ENCODE measurements at regions not wholly inside any gene's neighbourhood (a gene's known extent, or its start where the extent isn't known, plus 50 kb on each side); places are given as distances from the start of the nearest gene placed in this dataset.

- intact Hi-C loops (cut with micrococcal nuclease) = no loop called here
- TF ChIP-seq POLR2A (IDR thresholded peaks at IDR 0.05; ENCODE audit: low read depth, low read length) = no peak
- TF ChIP-seq GATA2 (IDR thresholded peaks at IDR 0.05; ENCODE audit: insufficient read depth, insufficient read length, low read depth, low read length) = no peak
- no peak for TF ChIP-seq JUN (IDR thresholded peaks at IDR 0.05; ENCODE audit: borderline replicate concordance, insufficient read depth, insufficient read length, low read depth)
- TF ChIP-seq, protein P1, sequence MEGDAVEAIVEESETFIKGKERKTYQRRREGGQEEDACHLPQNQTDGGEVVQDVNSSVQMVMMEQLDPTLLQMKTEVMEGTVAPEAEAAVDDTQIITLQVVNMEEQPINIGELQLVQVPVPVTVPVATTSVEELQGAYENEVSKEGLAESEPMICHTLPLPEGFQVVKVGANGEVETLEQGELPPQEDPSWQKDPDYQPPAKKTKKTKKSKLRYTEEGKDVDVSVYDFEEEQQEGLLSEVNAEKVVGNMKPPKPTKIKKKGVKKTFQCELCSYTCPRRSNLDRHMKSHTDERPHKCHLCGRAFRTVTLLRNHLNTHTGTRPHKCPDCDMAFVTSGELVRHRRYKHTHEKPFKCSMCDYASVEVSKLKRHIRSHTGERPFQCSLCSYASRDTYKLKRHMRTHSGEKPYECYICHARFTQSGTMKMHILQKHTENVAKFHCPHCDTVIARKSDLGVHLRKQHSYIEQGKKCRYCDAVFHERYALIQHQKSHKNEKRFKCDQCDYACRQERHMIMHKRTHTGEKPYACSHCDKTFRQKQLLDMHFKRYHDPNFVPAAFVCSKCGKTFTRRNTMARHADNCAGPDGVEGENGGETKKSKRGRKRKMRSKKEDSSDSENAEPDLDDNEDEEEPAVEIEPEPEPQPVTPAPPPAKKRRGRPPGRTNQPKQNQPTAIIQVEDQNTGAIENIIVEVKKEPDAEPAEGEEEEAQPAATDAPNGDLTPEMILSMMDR (IDR thresholded peaks at IDR 0.05; ENCODE audit: extremely low read depth in 1 of 2, insufficient read depth in 1 of 2, low read depth in 1 of 2, low read length in 2 of 2) = no peak
- no peak for TF ChIP-seq MAX (IDR thresholded peaks at IDR 0.05; ENCODE audit: insufficient read depth, insufficient read length)
- no peak for TF ChIP-seq FOS (IDR thresholded peaks at IDR 0.05; ENCODE audit: borderline replicate concordance, insufficient read depth, low read length)
- TF ChIP-seq MYC (IDR thresholded peaks at IDR 0.05; ENCODE audit: low read depth, low read length) = no peak
- TF ChIP-seq POLR2AphosphoS5 (IDR thresholded peaks at IDR 0.05; ENCODE audit: insufficient read depth, low read depth, low read length) = no peak
- no peak for TF ChIP-seq EZH2 (IDR thresholded peaks at IDR 0.05; ENCODE audit: borderline replicate concordance, low read depth, low read length, severe bottlenecking)
Observed at GRCh38 chr5:59999056-59999455, 105.5 kb upstream of the PDE4D start.

More at GRCh38 chr5:59999056-59999455, 105.5 kb upstream of the PDE4D start:
- ChIA-PET CTCF (no interaction called here), POLR2A (no interaction called here)
- Histone ChIP-seq H3K4me3 (replicated peaks in 1 of 3; ENCODE audit: insufficient read depth in 1 of 3, low read depth in 1 of 3, low read length in 3 of 3) (no peak overlapping the region), H2AFZ (ENCODE audit: low read depth, low read length) (no peak overlapping the region), H3K9me3 (replicated peaks; ENCODE audit: control insufficient read depth, insufficient read depth, low read length) (no peaks in the 10 kb centered on the region), H3K4me1 (ENCODE audit: control insufficient read depth, extremely low read depth, insufficient read depth, low read length) (no peaks in the 10 kb centered on the region), H4K20me1 (replicated peaks; ENCODE audit: control insufficient read depth, extremely low read depth, insufficient read depth, low read length) (no peaks in the 10 kb centered on the region), H3K36me3 (ENCODE audit: control insufficient read depth in 2 of 2, extremely low read depth in 1 of 2, insufficient read depth in 2 of 2, low read length in 2 of 2) (no peaks in the 10 kb centered on the region), H3K27me3 (ENCODE audit: control insufficient read depth in 2 of 2, insufficient read depth in 2 of 2, low read length in 2 of 2) (no peaks in the 10 kb centered on the region), H3K9me1 (replicated peaks; ENCODE audit: control insufficient read depth, extremely low read depth, insufficient read depth, low read length) (no peaks in the 10 kb centered on the region), H3K79me2 (ENCODE audit: control insufficient read depth, insufficient read depth, low read length) (no peaks in the 10 kb centered on the region), H3K27ac (ENCODE audit: insufficient read depth, low read depth, low read length) (no peak overlapping the region), H3K9ac (replicated peaks; ENCODE audit: extremely low read depth, insufficient read depth, low read length) (no peak overlapping the region), H3K4me2 (ENCODE audit: insufficient read depth, low read length) (no peak overlapping the region)
- DNase-seq (ENCODE audit: low read depth, low spot score) (no peak), FAIRE-seq (no peak)
- dilution Hi-C loops (cut with MboI; ENCODE audit: extremely low pct_ligation_motif_present, low sequenced_read_pairs) = no loop called here
- no TSS peak for BruUV-seq (replicated peaks)

All from endothelial cell of umbilical vein (primary cell).